ENCODE measurements at regions not wholly inside any gene's neighbourhood (a gene's known extent, or its start where the extent isn't known, plus 50 kb on each side); places are given as distances from the start of the nearest gene placed in this dataset.

DNA sequence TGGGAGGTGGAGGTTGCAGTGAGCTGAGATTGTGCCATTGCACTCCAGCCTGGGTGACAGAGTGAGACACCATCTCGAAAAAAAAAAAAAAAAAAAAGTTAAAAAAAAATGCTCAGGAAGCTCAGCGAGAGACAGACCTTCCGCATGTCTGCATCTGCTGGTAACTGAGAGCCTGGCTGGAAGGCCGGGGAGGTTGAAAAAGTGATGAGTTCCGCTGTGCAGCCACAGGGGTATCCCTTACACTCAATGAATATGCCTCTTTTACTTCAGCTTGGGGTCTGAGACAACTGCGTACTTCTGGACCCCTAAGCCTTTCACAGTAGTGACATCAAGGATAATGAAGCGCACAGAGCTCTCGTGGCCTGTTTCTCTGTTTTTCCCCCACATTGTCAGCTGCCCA lies 179.9 kb upstream of the KLF4 start:
- Mint-ChIP-seq H3K4me3 (no peak overlapping the region), H3K36me3 (ENCODE audit: low read depth) (no peaks in the 10 kb centered on the region), H3K4me1 (peaks cover 22% of the 10 kb centered on the region), H3K27me3 (ENCODE audit: low read depth, poor library complexity) (peaks cover 12% of the 10 kb centered on the region), H3K9me3 (peaks cover 3% of the 10 kb centered on the region), H3K27ac (peak overlapping the region; percentile 13)
- TF ChIP-seq, protein P1, sequence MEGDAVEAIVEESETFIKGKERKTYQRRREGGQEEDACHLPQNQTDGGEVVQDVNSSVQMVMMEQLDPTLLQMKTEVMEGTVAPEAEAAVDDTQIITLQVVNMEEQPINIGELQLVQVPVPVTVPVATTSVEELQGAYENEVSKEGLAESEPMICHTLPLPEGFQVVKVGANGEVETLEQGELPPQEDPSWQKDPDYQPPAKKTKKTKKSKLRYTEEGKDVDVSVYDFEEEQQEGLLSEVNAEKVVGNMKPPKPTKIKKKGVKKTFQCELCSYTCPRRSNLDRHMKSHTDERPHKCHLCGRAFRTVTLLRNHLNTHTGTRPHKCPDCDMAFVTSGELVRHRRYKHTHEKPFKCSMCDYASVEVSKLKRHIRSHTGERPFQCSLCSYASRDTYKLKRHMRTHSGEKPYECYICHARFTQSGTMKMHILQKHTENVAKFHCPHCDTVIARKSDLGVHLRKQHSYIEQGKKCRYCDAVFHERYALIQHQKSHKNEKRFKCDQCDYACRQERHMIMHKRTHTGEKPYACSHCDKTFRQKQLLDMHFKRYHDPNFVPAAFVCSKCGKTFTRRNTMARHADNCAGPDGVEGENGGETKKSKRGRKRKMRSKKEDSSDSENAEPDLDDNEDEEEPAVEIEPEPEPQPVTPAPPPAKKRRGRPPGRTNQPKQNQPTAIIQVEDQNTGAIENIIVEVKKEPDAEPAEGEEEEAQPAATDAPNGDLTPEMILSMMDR (IDR thresholded peaks at IDR 0.05), result no peak
- DNase-seq, result no peak

GRCh38 chr9:107667231-107668070 lies 177.9 kb upstream of the KLF4 start:
- no peak overlapping the region for H3K4me3 Mint-ChIP-seq
- H3K9me3 Mint-ChIP-seq, result peaks cover 3% of the 10 kb centered on the region

DNA sequence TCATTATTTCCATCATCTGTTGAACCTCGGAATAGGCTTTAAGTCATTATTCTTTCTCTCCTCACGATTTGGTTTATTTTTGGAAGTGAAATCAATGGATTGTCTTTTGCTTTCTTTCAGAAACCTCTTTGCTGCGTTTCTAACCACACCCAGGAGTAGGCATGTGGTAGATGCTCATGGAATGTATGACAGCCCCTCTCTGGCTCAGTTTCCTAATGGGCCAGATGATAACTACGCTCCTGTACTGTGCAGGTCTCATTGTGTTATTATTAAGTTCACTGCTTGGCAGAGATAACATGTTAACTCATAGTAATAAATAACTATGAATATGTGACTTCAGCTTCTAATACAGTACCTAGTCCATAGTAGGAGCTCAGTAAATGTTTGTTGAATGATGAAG lies 175.5 kb upstream of the KLF4 start:
- H3K27ac Mint-ChIP-seq, result no peak overlapping the region
- H3K4me1 Mint-ChIP-seq, result peaks cover 22% of the 10 kb centered on the region
- H3K27me3 Mint-ChIP-seq (ENCODE audit: low read depth, poor library complexity), result peaks cover 23% of the 10 kb centered on the region
- DNase-seq, result no peak
- H3K36me3 Mint-ChIP-seq (ENCODE audit: low read depth), result no peaks in the 10 kb centered on the region
- H3K9me3 Mint-ChIP-seq, result no peaks in the 10 kb centered on the region
- H3K4me3 Mint-ChIP-seq, result no peak overlapping the region
- TF ChIP-seq, protein P1 (IDR thresholded peaks at IDR 0.05), result no peak

More at GRCh38 chr9:107667231-107668070, 177.9 kb upstream of the KLF4 start:
- DNase-seq, result peak; percentile 20
- H3K27ac Mint-ChIP-seq, result peak overlapping the region; percentile 37
- H3K27me3 Mint-ChIP-seq (ENCODE audit: low read depth, poor library complexity), result peaks cover 19% of the 10 kb centered on the region
- H3K36me3 Mint-ChIP-seq (ENCODE audit: low read depth), result no peaks in the 10 kb centered on the region
- peaks cover 22% of the 10 kb centered on the region for H3K4me1 Mint-ChIP-seq
- TF ChIP-seq, protein P1 (IDR thresholded peaks at IDR 0.05), result no peak

DNA sequence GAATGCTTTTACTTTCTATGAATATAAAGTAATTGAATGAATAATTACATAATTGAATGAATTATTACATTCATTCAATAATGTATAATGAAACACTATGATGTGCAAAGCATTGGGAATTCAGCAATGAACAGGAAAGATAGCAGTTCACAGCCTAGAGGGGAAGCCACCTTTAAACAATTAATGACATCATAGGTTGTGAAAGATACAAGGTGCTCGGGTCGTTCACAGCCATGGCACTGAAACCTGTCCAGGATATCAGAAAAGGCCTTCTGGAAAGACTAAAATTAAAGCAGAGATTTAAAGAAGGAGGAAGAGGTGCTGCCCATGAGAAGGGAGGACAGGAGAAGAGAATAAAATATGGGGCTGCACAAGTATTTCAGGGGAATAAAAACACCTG lies 171.4 kb upstream of the KLF4 start:
- no peaks in the 10 kb centered on the region for H3K36me3 Mint-ChIP-seq (ENCODE audit: low read depth)
- H3K9me3 Mint-ChIP-seq, result peaks cover 21% of the 10 kb centered on the region
- H3K27me3 Mint-ChIP-seq (ENCODE audit: low read depth, poor library complexity), result peaks cover 13% of the 10 kb centered on the region
- TF ChIP-seq, protein P1 (IDR thresholded peaks at IDR 0.05), result no peak
- no peak overlapping the region for H3K4me3 Mint-ChIP-seq
- no peak overlapping the region for H3K27ac Mint-ChIP-seq
- DNase-seq, result no peak
- H3K4me1 Mint-ChIP-seq, result no peaks in the 10 kb centered on the region

DNA sequence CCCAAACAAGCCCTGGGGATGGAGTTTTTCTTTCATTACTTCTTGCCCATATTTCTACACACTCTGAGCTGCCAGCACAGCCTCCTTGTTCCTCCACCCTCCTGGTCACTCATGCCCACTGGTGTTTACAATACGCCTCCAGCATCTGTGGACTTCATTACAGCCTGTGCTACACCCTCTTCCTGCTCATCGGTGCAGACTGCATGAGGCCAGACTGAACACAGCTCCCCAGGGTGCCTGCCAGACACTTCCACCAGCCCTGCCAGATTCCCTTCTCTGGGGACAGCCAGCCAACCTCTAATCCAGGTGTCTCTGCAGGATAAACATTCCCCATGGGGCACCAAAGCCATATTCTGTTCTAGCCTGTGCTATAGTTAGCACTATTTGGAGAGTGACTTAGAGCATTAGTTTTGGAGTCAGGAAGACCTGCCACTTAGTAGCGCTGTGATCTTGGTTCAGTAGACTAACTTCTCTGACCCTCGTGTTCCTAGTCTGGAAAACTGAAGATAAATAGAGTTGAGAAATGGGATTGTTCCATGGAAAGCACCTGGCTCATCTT lies 163.8 kb upstream of the KLF4 start:
- Mint-ChIP-seq H3K9me3 (peaks cover 21% of the 10 kb centered on the region), H3K36me3 (ENCODE audit: low read depth) (no peaks in the 10 kb centered on the region), H3K27me3 (ENCODE audit: low read depth, poor library complexity) (peaks cover 20% of the 10 kb centered on the region), H3K4me3 (no peak overlapping the region), H3K4me1 (peaks cover 9% of the 10 kb centered on the region), H3K27ac (no peak overlapping the region)
- no peak for DNase-seq
- TF ChIP-seq, protein P1 (IDR thresholded peaks at IDR 0.05), result no peak

All from nephron progenitor cell (in vitro differentiated cells).